ENCODE measurements at regions not wholly inside any gene's neighbourhood (a gene's known extent, or its start where the extent isn't known, plus 50 kb on each side); places are given as distances from the start of the nearest gene placed in this dataset.

DNA sequence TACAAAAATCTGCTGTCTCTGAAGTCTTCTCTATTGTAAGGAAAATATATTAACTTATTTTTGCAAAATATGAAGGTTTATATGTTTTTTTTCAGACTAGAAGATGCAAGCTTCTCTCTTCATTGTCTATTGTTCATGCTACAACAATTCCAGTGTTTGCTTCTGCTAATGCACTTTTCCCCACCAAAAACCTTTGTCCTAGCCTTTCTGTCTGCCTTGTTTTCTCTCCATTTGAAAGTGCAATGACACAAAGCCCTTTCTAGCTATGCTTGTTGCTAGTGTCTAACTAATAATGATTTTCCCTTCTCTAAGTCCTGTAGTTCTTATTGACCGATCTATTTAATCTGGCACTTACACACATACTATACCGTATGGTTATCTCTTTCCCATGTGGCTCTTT, 369.5 kb upstream of the CELF4 start:
- POLR2A ChIA-PET = no interaction called here
- Mint-ChIP-seq H3K4me1 (ENCODE audit: insufficient read depth, unreplicated experiment) (no peaks in the 10 kb centered on the region), H3K36me3 (ENCODE audit: insufficient read depth, unreplicated experiment) (no peaks in the 10 kb centered on the region), H3K27me3 (ENCODE audit: insufficient read depth, unreplicated experiment) (no peaks in the 10 kb centered on the region), H3K4me3 (ENCODE audit: unreplicated experiment) (no peak overlapping the region), H3K27ac (ENCODE audit: low read depth, unreplicated experiment) (no peak overlapping the region), H3K9me3 (ENCODE audit: unreplicated experiment) (peaks cover 7% of the 10 kb centered on the region)
- intact Hi-C loops (cut with micrococcal nuclease) = no loop called here
- no TSS peak for BruUV-seq (replicated peaks)
- TF ChIP-seq, protein P1, sequence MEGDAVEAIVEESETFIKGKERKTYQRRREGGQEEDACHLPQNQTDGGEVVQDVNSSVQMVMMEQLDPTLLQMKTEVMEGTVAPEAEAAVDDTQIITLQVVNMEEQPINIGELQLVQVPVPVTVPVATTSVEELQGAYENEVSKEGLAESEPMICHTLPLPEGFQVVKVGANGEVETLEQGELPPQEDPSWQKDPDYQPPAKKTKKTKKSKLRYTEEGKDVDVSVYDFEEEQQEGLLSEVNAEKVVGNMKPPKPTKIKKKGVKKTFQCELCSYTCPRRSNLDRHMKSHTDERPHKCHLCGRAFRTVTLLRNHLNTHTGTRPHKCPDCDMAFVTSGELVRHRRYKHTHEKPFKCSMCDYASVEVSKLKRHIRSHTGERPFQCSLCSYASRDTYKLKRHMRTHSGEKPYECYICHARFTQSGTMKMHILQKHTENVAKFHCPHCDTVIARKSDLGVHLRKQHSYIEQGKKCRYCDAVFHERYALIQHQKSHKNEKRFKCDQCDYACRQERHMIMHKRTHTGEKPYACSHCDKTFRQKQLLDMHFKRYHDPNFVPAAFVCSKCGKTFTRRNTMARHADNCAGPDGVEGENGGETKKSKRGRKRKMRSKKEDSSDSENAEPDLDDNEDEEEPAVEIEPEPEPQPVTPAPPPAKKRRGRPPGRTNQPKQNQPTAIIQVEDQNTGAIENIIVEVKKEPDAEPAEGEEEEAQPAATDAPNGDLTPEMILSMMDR (IDR thresholded peaks at IDR 0.05; ENCODE audit: unreplicated experiment) = no peak
- no peak for DNase-seq (ENCODE audit: unreplicated experiment)
- CTCF ChIA-PET = interaction anchor here (0.6 kb wide), 1 partner anchor 37 kb away, joined by 3 read pairs; no protein-coding TSS in a partner anchor

DNA sequence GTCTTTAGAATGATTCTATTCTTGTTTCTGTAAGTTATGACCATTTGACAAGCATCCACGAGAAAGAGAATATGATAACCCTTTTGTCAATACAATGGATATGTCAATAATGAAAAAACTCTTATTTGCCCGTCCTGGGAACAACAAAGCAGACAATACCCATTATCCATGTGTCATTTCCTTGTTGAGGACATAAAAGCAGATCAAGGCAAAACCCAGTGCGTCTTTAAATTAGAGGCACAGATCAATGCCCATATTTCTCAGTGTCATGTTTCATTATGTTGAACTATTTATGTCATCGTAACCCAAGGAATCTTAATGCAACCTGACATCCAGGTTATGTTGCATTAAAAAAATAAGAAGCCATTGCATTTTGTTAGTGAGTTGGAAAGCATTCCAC, 365.0 kb upstream of the CELF4 start:
- Mint-ChIP-seq H3K4me3 (ENCODE audit: unreplicated experiment) (no peak overlapping the region), H3K27me3 (ENCODE audit: insufficient read depth, unreplicated experiment) (no peaks in the 10 kb centered on the region), H3K36me3 (ENCODE audit: insufficient read depth, unreplicated experiment) (no peaks in the 10 kb centered on the region), H3K9me3 (ENCODE audit: unreplicated experiment) (peaks cover 7% of the 10 kb centered on the region), H3K4me1 (ENCODE audit: insufficient read depth, unreplicated experiment) (no peaks in the 10 kb centered on the region), H3K27ac (ENCODE audit: low read depth, unreplicated experiment) (no peak overlapping the region)
- no peak for DNase-seq (ENCODE audit: unreplicated experiment)
- TF ChIP-seq, protein P1 (IDR thresholded peaks at IDR 0.05; ENCODE audit: unreplicated experiment) = no peak
- BruUV-seq (replicated peaks) = no TSS peak
- POLR2A ChIA-PET = no interaction called here
- intact Hi-C loops (cut with micrococcal nuclease) = no loop called here
- CTCF ChIA-PET = no interaction called here

DNA sequence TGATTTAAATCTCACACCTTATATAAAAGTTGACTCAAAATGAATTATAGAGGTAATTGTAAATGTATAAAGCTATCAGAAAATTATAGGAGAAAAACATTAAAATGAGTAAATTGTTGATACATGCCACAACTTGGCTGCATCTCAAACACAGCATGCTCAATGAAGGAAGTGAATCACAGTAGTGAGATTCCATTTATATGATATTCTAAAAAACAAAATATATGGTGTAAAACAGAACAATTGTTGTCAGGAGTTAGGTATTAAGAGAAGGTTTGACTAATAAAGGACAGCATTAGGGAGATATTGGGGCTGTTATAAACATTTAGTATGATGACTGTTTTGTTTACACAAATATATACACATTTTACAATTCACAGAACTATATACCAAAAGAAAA, 356.6 kb upstream of the CELF4 start:
- no peak for DNase-seq (ENCODE audit: unreplicated experiment)
- Mint-ChIP-seq H3K4me3 (ENCODE audit: unreplicated experiment) (no peak overlapping the region), H3K27me3 (ENCODE audit: insufficient read depth, unreplicated experiment) (no peaks in the 10 kb centered on the region), H3K27ac (ENCODE audit: low read depth, unreplicated experiment) (no peak overlapping the region), H3K4me1 (ENCODE audit: insufficient read depth, unreplicated experiment) (no peaks in the 10 kb centered on the region), H3K9me3 (ENCODE audit: unreplicated experiment) (no peaks in the 10 kb centered on the region), H3K36me3 (ENCODE audit: insufficient read depth, unreplicated experiment) (no peaks in the 10 kb centered on the region)
- ChIA-PET POLR2A (no interaction called here), CTCF (no interaction called here)
- BruUV-seq (replicated peaks) = no TSS peak
- TF ChIP-seq, protein P1 (IDR thresholded peaks at IDR 0.05; ENCODE audit: unreplicated experiment) = no peak
- intact Hi-C loops (cut with micrococcal nuclease) = no loop called here

DNA sequence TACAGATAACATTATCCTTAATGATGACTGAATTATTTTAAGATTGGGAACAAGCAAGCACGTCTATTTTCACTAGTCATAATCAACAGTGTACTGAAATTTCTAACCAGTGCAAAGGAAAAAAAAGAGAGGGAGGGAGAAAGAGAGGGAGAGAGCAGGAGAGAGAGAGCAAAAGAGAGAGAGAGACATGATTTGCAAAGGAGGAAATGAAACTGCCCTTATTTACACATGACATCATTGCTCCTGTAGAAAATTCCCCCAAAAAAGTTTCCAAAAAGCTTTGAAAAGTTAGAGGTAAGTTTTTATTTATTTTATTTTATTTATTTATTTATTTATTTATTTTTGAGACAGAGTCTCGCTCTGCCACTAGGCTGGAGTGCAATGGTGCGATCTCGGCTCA, 355.3 kb upstream of the CELF4 start:
- no peaks in the 10 kb centered on the region for H3K4me1 Mint-ChIP-seq (ENCODE audit: insufficient read depth, unreplicated experiment)
- TF ChIP-seq, protein P1 (IDR thresholded peaks at IDR 0.05; ENCODE audit: unreplicated experiment) = no peak
- intact Hi-C loops (cut with micrococcal nuclease) = no loop called here
- ChIA-PET CTCF (interaction anchor here (0.6 kb wide), 1 partner anchor 126 kb away, joined by 6 read pairs; no protein-coding TSS in a partner anchor), POLR2A (no interaction called here)
- no peak overlapping the region for H3K27ac Mint-ChIP-seq (ENCODE audit: low read depth, unreplicated experiment)
- no peaks in the 10 kb centered on the region for H3K27me3 Mint-ChIP-seq (ENCODE audit: insufficient read depth, unreplicated experiment)
- H3K36me3 Mint-ChIP-seq (ENCODE audit: insufficient read depth, unreplicated experiment) = no peaks in the 10 kb centered on the region
- no TSS peak for BruUV-seq (replicated peaks)
- DNase-seq (ENCODE audit: unreplicated experiment) = no peak
- no peaks in the 10 kb centered on the region for H3K9me3 Mint-ChIP-seq (ENCODE audit: unreplicated experiment)
- H3K4me3 Mint-ChIP-seq (ENCODE audit: unreplicated experiment) = no peak overlapping the region

Measured in MCF 10A (cell line).